SK-MEL-5 (cell line): ENCODE measurements at regions not wholly inside any gene's neighbourhood (a gene's known extent, or its start where the extent isn't known, plus 50 kb on each side); places are given as distances from the start of the nearest gene placed in this dataset.
"Not testable (repeated sequence)": the region's sequence is repeated elsewhere in the genome, so short reads cannot be mapped to it uniquely, and the experiment has no call there.

Experiments
- DNase-seq: peaks from one replicate; pipeline ENCODE4 v3.0.0-alpha.2; 2016; ENCODE audit warnings: low read depth, low spot score
- in situ Hi-C: cut with HindIII; loops from 2 replicates; pipeline ENCODE4 v1.10.0; 2016; ENCODE audit warnings: low sequenced_read_pairs, high pct_unique_total_duplicates, low pct_unique_long_range_greater_than_20kb

DNA sequence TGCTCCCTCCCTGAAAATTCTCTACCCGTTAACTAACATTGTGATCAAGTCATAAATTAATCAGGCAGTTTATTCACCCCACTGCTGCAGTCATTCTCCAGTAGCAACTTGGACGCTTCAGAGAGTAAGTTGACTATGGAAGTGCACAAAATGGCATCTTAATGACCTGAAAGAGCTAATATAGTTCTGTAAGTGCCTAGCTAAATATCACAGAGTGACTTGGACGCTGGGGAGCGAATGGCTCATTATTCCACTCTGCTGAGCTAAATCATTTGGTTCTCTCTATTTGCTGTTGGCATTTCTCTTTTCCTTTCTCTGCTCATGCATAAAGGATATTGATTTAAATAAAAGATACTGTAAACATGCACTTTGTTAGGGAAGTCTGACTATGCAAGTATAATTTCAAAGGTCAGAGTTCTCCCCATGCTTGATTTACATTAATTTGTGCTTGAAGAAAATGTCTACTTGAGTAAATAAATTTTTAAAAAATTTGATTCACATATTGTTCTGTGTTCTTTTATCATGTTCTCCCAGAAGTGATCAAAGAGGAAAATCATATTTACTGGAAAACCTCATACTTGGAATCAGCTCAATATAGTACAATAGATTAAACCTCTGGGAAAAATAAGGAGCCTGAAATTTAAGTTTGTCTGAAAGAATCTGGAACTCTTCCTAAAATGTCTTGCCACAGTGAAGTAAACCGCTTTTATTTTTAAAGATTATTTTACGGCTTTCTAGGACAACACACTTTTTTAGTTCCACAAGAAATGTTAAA lies 169.5 kb upstream of the HAPLN1 start:
- DNase-seq, result no peak
- in situ Hi-C loops, result no loop called here

DNA sequence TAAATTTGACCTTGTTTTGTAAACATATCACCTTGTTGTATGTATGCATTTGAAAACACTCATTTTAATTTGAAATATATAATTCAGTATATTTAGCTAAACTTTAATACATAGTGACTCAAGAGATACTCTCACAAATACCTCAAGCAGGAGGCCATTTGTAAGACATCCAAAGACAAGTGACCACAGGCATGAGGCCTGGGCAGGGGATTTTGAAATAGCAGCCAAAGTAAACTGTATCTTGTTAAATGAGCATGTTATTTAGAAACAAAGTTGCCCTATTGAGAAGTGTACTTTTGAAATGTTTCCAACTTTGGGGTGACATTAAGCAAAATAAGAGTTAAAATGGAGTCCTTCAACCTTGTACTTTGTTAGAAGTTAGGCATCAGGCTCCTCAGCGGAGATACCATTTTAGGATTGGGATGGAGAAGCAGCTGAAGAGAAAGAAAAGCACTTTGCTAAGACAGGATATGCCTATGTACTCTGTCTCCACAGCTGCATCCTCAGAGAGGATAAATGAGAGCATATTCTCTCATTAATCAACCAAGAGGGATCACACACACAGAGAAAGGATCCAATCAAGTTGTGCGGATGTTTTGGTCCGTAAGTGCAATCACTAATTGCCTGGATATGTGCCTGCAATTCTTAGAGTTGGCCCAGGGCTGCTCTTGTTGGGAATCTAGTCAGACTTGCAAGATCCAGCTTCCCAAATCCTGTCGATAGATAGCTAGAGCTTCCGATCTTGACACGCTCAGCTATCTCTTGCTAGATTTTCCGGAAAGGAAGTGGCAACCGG lies 157.5 kb upstream of the HAPLN1 start:
- in situ Hi-C loops, result no loop called here
- no peak for DNase-seq

DNA sequence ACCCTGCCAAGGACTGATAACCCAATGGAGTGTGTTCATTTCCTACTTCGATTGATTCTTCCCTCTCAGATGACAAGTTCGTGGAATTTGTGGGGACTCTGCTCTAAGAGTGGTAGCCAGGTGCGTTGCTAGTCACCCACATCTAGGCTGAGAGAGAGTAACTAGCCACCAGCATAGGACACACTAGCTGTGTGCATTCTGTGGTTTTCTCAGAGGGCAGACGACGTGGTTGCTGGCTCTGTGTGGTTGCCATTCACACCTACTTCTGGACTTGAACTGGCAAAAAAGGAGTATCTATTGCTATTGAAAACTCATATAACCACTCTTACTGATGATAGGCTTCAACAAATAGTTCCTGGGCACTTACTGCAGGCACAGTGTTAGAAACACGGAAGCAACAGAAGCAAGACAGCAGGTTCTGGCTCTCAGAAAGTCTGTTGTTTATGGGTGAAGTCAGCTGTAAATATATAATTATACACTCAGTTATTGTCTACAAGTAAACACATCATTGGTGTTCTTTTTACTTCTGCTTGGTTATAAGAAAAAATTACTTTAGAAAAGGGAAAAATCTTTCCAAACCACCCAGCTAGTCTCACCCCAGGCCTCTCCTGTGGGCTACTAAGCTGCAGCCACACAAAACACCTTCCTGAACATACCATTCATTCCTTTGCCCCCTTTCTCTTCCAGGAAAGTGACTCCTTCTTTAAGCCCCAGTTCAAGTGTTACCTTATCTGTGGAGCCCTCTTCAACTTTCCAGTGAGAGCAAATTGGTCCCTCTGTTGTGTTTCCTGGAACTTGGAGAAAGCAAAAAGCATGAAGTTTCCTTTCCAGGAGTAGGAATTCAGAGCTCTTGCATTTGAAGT lies 151.1 kb upstream of the HAPLN1 start:
- DNase-seq, result no peak
- in situ Hi-C loops, result no loop called here

DNA sequence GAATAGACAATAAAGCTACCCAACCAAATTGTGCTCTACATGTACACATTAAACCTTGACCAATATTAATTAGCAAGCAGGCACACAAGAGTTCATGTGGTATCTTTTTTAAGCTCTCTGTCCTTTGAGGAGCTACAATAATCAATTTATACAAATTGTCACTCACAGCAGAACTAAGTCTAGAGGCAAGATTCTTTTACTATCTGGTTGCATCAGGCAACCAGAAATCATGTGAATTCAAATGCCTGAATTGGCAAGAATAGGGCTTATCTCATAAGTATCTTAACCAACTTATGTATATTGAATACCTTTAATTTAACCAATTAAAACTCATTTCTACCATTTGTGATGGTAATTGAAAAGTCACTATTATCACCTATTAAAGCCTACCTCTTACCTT lies 145.5 kb upstream of the HAPLN1 start:
- in situ Hi-C loops, result no loop called here
- no peak for DNase-seq

DNA sequence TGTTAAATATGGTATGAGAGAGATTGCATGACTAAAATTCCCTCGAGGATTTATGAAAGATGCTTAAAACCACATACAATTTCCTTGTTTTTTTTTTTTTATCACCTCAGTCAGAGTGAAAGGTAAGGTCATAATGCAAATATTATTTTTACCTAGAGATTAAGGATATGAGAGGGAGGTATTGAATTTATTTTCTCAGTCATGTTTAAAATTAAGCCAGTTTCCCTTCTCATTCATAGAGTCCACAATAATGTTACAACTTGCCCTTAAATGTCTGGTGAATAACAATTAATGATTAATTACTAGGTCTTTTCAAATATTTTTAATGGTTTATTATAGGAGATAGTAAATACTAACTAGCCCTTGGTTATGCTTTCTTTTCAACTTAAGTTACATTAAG lies 144.9 kb upstream of the HAPLN1 start:
- DNase-seq, result no peak
- in situ Hi-C loops, result no loop called here

DNA sequence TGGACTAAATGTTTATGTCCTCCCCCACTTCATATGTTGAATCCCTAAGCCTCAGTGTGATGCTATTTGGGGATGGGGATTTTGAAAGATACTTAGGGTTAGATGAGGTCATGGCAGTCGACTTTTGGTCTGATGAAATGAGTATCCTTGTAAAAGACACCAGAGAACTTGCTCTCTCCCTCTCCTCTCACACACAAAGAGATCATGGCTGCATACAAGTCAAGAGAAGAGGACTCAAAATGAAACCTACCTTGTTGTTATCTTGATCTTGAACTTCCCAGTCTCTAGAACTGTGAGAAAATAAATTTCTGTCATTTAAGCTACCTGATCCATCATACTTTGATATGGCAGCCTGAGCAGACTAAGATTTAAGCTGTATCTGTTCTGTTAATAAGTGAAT lies 144.0 kb upstream of the HAPLN1 start:
- no peak for DNase-seq
- in situ Hi-C loops, result no loop called here

DNA sequence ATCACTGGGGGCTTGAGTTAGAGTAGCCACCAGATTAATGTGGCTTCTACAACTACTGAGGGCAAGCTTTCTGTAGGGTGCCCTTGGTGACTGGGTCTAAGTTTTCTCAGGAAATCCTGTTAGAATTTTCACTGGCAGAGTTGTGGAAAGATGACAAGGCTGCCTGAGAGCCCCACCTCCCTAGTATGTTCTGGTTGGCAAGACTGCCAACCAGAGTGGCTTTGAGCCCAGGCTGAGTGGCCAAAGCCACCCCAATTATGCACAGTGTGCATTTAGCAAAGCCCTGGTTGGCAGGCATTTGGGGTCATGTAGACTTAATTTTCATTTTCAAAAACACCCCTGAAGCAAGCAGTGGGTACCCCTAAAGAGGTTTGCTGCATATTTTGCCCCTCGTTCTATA lies 136.7 kb upstream of the HAPLN1 start:
- DNase-seq, result no peak
- in situ Hi-C loops, result no loop called here

DNA sequence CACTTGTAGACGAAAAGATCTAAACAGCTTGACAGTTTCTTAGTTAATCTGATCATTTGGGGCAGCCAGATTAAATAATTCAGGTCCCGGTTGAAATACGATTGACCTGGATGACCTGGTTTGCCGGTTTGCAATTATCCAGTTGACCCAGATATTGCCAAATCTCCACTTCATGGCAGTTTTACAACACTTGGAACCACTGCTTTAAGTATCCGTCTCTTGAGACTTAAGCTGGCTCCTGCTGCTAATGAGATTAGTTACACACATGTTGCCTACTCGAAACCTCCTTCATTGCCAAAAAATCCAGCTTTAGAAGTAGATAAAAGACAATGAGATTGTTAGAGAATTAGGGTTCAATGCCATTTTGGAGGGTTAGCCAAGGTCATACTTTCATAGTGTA lies 136.2 kb upstream of the HAPLN1 start:
- DNase-seq, result no peak
- in situ Hi-C loops, result no loop called here

DNA sequence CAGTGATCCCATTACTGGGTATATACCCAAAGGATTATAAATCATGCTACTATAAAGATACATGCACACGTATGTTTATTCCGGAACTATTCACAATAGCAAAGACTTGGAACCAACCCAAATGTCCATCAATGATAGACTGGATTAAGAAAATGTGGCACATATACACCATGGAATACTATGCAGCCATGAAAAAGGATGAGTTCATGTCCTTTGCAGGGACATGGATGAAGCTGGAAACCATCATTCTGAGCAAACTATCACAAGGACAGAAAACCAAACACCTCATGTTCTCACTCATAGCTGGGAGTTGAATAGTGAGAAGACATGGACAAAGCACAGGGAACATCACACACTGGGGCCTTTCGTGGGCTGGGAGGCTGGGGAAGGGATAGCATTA lies 129.8 kb upstream of the HAPLN1 start:
- DNase-seq, in situ Hi-C loops: not testable (repeated sequence)

DNA sequence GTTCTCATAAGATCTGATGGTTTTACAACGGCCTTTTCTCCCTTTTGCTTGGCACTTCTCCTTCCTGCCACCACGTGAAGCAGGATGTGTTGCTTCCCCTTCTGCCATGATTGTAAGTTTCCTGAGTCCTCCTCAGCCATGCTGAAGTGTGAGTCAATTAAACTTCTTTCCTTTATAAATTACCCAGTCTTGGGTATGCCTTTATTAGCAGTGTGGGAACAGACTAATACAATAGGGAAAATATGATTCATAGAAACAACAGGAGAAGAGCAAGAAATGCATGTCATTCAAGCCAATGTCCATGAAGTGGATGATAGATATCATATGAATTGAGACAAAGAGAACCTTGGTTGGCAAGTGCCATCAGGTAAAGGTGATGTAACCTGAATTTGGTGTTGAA lies 128.3 kb upstream of the HAPLN1 start:
- in situ Hi-C loops, result no loop called here

DNA sequence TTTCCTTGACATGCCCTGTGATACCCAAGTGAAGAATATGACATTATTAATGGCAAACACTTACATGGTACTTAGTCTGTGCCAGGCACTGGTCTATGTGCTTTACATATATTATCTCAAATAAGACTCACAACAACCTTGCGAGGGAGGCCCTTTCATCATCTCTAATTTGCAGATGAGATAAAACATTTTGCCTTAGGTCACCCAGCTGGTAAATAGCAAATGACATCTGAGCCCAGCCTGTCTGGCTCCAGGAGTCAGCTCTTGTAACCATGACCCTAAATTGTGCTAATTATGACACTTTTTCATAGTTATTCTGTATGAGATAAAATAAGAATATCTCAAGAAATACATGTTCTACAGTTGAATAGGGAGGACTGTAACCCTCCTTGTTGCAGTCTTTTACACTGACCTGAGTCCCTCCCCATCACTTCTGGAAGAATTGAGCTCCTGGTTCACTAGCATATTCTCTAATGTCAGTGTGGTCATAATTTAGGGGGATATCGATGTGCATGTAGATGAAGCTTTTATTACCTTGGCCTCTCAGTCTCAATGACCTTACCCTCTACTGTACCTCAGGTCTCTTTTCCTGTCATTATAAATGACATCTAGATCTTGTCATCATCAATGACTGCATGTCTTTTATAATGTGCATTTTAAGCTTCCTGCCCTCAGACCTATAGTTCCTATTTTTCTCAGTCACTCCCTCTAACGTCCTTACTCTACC lies 126.1 kb upstream of the HAPLN1 start:
- in situ Hi-C loops, result no loop called here
- no peak for DNase-seq

More for the DNA sequence above, 128.3 kb upstream of the HAPLN1 start:
- DNase-seq, result no peak

DNA sequence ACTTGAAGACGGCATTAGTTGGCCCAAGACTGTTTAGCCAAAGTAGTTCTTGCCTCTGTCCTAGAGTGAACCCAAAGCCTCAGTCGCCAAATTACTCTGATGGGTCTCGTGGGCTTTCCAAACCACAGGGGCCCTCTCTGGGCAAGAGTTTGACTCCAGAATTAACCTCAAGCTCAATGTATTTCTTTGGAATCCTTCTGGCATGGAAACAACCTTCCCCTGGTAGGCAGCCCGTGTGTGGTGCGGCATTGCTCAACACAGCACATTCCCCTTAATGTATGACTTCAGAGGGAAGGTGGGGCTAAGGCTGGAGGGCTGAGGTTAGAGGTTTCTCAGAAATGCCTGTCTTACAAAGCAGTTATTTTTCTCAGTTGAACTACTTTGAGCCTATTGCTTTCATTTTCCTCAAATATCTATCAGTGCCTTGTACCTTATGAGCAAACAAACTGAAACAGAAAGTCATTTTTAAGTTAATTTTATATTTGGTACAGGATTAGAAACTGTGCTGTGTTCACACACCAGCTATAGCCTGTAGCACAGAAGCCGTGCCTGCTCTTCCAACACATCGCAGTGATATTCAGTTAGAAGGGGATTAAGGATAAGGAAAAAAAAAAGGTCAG lies 123.9 kb upstream of the HAPLN1 start:
- peak; percentile 76 for DNase-seq
- in situ Hi-C loops, result no loop called here

DNA sequence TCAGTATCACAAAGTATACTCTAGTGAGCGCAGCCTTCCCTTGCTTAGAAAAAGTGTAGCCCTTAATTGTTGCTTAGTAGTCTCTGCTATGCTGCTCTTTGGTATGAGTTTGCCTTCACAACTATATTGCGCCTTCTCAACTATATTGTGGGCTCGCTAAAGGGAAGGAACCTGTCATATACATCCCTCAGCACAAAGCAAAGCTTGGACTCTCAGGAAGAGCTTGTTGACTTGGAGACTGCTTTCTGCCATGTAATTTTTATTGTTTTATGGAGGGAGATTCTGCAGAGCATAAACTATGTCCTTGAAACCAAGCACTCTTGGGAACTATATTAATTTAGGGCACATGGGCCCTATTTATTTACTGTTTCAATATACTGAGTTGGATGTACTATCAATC lies 119.1 kb upstream of the HAPLN1 start:
- DNase-seq, result no peak
- in situ Hi-C loops, result no loop called here

DNA sequence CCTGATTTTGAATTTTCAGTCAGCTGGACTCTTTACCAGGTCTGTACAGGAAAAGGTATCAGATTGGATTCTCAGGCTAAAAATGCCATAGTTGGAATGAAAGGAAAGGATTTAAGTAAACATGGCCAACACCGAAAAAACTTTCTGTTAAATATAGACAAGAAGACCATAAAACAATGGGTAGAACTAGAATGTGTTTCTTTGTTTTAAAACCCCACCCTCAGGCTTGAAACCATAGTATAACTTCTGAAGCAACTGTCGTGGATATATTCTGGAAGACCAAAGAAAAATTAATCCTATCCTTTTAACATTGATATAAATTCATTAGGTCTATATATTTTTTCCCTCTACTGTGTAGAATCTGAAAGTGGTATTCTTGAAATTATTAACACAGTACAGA lies 118.6 kb upstream of the HAPLN1 start:
- in situ Hi-C loops, result no loop called here
- no peak for DNase-seq

DNA sequence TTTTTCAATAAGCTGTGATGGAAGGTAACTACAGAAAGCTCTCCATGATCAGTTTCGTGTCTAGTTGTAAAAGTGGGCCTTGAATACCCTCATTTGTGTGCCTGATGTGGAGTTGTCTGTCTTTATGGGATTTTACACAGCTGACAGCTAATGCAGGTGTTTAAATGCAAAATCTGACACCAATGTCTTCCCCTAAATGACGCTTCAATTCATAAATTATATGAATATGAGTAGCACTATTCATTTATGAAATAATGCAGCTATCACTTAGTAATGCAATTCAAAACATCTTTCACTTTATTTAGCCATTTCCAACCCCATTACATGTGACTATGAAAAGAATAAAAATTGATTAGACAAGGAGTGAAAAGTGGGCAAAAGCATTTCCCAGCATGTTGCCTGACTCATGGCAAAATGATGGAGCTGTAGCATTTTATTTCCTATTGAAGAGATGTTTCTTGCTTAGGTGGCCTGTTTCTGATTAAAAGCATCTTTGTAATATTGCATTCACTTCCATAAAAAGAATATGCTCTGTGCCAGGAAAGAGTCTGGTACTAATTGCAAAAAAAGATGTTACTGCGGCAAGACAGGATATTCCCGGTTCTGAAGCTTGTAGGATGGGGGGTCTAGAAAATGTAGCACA lies 116.7 kb upstream of the HAPLN1 start:
- no peak for DNase-seq
- in situ Hi-C loops, result no loop called here

DNA sequence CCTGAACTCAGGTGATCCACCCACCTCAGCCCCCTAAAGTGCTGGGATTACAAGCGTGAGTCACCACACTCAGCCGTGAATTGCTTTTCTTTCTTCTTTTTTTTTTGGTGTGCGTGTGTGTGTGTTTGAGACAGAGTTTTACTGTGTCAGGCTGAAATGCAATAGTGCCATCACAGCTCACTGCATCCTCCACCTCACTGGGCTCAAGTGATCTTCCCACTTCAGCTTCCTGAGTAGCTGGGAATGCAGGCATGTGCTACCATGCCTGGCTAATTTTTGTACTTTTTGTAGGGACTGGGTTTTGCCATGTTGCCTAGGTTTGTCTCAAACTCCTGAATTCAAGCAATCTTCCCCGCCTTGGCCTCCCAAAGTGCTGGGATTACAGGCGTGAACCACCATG lies 113.7 kb upstream of the HAPLN1 start:
- in situ Hi-C loops, result no loop called here
- DNase-seq, result no peak

DNA sequence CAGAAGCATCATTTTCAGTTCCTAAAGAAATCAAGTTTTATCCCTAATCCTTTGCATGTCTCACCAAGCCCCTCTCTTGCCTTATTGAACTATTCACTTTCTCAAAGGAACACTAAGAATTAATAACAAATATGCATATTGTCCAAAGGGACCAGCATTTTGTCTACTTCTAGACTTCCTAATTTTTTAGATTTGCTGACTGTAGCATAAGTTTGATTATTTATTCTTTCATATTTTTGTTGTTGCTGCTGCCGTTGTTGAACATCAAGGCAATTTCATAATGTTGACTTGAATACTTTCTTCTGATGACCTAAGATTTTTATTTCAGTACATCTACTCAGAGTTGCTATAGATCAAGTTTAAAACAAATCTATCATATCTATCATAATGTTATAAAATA lies 111.2 kb upstream of the HAPLN1 start:
- in situ Hi-C loops, result no loop called here
- no peak for DNase-seq
